GM20000 (cell line): ENCODE measurements at regions not wholly inside any gene's neighbourhood (a gene's known extent, or its start where the extent isn't known, plus 50 kb on each side); places are given as distances from the start of the nearest gene placed in this dataset.

ENCODE experiments used
- DNase-seq: peaks from one replicate; pipeline ENCODE4 v3.0.0; 2012; ENCODE audit warnings: low spot score
- TF ChIP-seq, protein P1 (sequence below): IDR thresholded peaks from 2 replicates; pipeline ENCODE4 v1.5.1; 2012; ENCODE audit warnings: mild to moderate bottlenecking, control low read depth; ENCODE audit errors: extremely low read depth, missing control alignments

DNA sequence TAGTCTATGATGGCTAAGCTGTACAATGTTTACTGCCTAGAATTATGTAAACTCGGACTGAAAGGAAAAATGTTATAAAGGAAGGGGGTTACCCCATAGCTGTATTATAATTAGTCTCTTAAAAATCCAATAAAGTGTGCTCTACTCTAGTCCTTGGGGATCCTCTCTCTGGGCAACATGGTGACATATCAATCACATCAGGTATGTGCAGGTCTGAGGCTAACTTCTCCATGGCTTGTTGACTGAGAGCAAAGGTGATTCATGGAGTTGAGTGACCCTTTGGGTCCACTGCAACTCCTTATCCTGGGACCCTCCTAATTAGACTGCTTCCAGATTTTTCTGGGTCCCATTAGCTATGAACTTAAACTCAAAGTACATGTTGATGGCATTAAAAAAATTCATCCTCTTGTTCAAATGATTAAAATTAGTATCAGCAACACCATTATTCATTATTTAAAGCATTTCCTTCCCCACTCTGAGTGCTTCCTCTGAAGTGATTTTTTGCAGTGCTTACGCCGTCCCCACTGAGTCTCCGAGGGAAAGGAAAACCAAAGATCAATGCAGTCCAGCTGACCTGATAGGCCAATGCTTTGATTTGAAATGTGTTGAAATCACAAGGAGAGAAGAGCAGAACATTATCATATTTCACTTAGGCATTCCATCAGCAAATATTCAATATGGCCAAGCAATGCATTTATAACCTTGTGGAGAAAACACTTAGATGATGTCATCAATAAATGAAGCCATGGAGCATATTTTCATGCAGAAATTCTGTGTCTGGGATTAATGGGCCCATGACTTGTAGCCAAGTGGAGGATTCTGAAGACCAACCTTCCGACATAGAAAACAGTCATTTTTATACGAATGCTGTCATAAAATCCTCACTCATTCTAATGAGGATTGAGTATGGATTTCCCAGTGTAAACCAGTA is 161.7 kb upstream of the CRBN start:
- TF ChIP-seq, protein P1, sequence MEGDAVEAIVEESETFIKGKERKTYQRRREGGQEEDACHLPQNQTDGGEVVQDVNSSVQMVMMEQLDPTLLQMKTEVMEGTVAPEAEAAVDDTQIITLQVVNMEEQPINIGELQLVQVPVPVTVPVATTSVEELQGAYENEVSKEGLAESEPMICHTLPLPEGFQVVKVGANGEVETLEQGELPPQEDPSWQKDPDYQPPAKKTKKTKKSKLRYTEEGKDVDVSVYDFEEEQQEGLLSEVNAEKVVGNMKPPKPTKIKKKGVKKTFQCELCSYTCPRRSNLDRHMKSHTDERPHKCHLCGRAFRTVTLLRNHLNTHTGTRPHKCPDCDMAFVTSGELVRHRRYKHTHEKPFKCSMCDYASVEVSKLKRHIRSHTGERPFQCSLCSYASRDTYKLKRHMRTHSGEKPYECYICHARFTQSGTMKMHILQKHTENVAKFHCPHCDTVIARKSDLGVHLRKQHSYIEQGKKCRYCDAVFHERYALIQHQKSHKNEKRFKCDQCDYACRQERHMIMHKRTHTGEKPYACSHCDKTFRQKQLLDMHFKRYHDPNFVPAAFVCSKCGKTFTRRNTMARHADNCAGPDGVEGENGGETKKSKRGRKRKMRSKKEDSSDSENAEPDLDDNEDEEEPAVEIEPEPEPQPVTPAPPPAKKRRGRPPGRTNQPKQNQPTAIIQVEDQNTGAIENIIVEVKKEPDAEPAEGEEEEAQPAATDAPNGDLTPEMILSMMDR, result no peak
- DNase-seq, result no peak

DNA sequence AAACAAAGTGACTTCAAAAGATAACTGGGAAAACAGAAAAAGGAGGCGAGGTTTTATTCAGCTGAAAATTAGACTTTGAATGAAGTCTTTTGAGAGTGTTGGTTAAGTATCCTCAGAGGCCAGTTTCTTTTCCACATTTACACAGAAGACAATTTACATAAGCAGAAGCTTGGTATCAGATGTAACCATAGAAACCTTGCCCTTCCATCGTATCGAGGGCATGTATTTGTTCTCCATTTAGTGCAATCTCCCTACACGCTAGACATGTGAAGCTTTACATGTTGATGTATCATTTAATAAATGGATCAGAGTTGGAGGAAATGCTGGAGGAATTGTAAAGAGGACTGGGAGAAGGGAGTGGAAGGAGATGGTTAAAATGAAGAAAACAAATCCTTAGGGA is 161.0 kb upstream of the CRBN start:
- TF ChIP-seq, protein P1, result no peak
- no peak for DNase-seq

DNA sequence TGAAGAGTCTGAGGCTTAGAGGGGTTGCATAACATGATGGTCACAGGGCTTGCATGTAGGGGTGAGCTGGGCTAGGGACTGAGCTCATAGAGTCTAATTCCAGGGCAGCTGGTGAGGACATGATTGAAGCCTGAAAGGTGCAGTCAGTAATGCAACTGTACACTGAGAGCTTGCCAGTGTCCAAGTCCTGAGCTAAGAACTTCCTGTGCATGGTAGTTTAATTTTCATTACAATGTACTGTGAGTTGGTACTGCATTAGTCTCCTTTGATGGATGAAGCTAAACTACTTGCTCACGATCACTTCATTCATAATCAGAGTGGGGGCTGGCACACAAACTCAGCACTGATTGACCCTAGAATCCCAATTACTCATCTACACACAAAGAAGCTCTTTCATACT is 156.4 kb upstream of the CRBN start:
- DNase-seq, result no peak
- TF ChIP-seq, protein P1, result no peak

DNA sequence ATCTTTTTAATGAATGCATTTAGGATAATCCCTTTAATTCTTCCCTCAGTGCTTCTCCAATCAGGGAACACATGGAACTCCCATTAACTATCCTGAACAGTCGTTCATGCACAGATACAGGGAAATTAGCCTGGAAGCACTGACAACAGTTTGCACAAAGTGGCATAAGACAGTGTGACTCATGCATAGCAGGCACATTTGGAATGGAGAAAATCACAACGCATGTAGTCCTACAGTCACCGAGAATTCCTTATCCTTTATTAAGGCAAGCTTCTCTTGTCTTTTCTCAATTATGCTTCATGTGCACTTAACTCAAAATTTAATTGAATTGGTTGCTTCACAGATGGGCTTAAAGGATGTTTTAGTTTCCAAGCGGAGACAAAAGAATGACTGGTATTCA is 155.0 kb upstream of the CRBN start:
- no peak for DNase-seq
- TF ChIP-seq, protein P1, result no peak

DNA sequence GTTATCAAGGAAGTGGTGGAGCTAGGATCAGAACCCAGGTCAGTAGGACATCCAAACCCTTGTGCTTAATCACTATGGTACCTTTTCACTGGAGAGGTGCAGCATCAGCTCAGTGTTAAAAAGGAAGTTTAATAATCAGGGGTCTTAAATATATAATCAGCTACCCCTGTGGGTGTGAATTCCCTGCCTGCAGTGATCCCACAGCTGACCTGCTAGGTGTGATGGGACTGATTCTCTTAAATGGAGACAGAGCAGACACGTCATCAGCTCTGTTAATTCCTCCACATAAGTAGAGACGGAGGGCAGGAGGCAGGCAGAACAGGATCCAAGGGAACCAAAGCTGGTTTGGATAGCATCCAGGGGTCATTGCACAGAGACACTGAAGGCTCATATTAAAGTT is 154.1 kb upstream of the CRBN start:
- DNase-seq, result no peak
- TF ChIP-seq, protein P1, result no peak

DNA sequence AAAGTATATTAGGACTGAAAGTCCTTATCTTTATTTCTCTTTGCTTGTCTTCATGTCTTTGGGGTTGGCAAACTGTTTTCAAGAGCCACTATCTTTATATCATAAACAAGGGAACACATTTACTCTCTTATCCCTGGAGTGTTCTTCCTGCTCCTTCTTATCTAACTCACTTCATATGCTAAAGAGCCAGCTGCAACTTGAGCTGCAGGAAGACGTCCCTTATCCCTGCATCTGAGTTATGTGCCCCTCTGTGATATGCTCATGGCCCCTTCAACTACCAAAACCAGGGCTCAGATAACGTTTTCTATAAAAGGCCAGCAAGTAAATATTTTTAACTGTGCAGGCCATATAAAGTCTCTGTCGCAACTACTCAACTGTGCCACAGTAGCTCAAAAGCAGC is 137.0 kb upstream of the CRBN start:
- no peak for DNase-seq
- TF ChIP-seq, protein P1, result no peak

DNA sequence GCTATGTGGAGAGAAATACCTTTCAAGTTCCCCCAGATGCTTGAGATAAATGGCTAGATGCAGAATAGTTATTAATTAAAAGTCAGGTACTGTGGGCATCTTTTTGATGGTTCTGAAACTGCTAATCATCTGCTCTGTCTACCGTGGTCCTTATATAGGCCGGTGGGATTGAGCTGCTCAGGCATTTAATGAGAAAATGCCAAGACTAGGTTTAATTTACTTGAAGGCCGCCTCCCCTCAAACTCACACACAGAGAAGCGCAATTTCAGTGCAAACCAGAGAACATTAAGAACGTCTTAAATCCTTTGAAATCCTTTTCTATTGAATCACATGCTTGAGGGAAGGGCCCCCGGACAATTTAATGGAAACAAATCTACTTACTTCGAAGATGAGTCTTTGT is 136.4 kb upstream of the CRBN start:
- TF ChIP-seq, protein P1, result no peak
- DNase-seq, result no peak
